Neural cell (in vitro differentiated cells): ENCODE measurements at regions not wholly inside any gene's neighbourhood (a gene's known extent, or its start where the extent isn't known, plus 50 kb on each side); places are given as distances from the start of the nearest gene placed in this dataset.

ENCODE experiments used
- H2AFZ ChIP-seq: fragments of 200-600, 300-800 bp; sonication (generic), shearing (Covaris generic); 2 replicates; pipeline ENCODE4 v1.6.0; 2014; ENCODE audit warnings: low read depth, mild to moderate bottlenecking, antibody characterized with exemption, low read length, moderate library complexity
- H3F3A ChIP-seq: fragments of 200-600 bp; shearing (Covaris generic); 2 replicates; pipeline ENCODE4 v1.6.1; 2016; ENCODE audit warnings: mild to moderate bottlenecking, moderate library complexity, mixed read lengths, antibody characterized with exemption, low read length; ENCODE audit not compliant: insufficient read depth, poor library complexity, severe bottlenecking
- H3K27ac ChIP-seq: fragments of 200-600, 300-800 bp; sonication (generic), shearing (Covaris generic); 2 replicates; pipeline ENCODE4 v1.5.1; 2014; ENCODE audit warnings: mild to moderate bottlenecking, low read length, moderate library complexity
- H3K27me3 ChIP-seq: fragments of 300-800, 200-600 bp; sonication (generic), shearing (Covaris generic); 2 replicates; pipeline ENCODE4 v1.6.0; 2014; ENCODE audit warnings: mild to moderate bottlenecking, low read depth, low read length, moderate library complexity; ENCODE audit not compliant: insufficient read depth
- H3K36me3 ChIP-seq: fragments of 300-800, 200-600 bp; sonication (generic), shearing (Covaris generic); 2 replicates; pipeline ENCODE4 v1.5.1; 2014; ENCODE audit warnings: mild to moderate bottlenecking, antibody characterized with exemption, low read length, moderate library complexity; ENCODE audit not compliant: insufficient read depth
- H3K4me2 ChIP-seq: fragments of 300-800, 200-600 bp; sonication (generic), shearing (Covaris generic); 2 replicates; pipeline ENCODE4 v1.6.0; 2014; ENCODE audit warnings: mild to moderate bottlenecking, low read length
- H3K4me3 ChIP-seq: fragments of 300-800, 200-600 bp; sonication (generic), shearing (Covaris generic); 2 replicates; pipeline ENCODE4 v1.5.1; 2014; ENCODE audit warnings: mild to moderate bottlenecking, low read length, moderate library complexity
- H3K79me2 ChIP-seq: fragments of 200-600 bp; shearing (Covaris generic); replicated peaks from 2 replicates; pipeline ENCODE4 v1.6.0; 2014; ENCODE audit warnings: mild to moderate bottlenecking, low read length, moderate library complexity; ENCODE audit not compliant: insufficient read depth
- H3K9ac ChIP-seq: fragments of 300-800, 200-600 bp; sonication (generic), shearing (Covaris generic); 2 replicates; pipeline ENCODE4 v1.6.1; 2016; ENCODE audit warnings: mild to moderate bottlenecking, low read length, mixed read lengths
- H3K9me2 ChIP-seq: fragments of 200-600 bp; shearing (Covaris generic); 2 replicates; pipeline ENCODE4 v1.6.1; 2016; ENCODE audit warnings: mild to moderate bottlenecking, low read length, mixed read lengths; ENCODE audit not compliant: insufficient read depth
- H3K9me3 ChIP-seq: fragments of 200-600, 300-800 bp; sonication (generic), shearing (Covaris generic); 2 replicates; pipeline ENCODE4 v1.6.1; 2016; ENCODE audit warnings: mild to moderate bottlenecking, mixed run types, low read length, moderate library complexity, mixed read lengths
- H4K20me1 ChIP-seq: fragments of 200-600 bp; shearing (Covaris generic); 2 replicates; pipeline ENCODE4 v1.6.1; 2016; ENCODE audit warnings: mild to moderate bottlenecking, mixed run types; ENCODE audit not compliant: insufficient read depth
- CTCF ChIP-seq: fragments of 450-650 bp; IDR thresholded peaks from 2 replicates; pipeline ENCODE4 v1.5.1; 2014; ENCODE audit warnings: antibody characterized with exemption, mild to moderate bottlenecking, moderate library complexity; ENCODE audit not compliant: poor library complexity, severe bottlenecking
- EP300 ChIP-seq: fragments of 450-650 bp; conservative IDR thresholded peaks from 2 replicates; pipeline ENCODE4 v1.6.1; 2014; ENCODE audit warnings: antibody characterized with exemption, mild to moderate bottlenecking, moderate library complexity; ENCODE audit not compliant: poor library complexity, severe bottlenecking
- EZH2 ChIP-seq: fragments of 200-600, 300-800 bp; shearing (Covaris generic), sonication (generic); IDR thresholded peaks from 2 replicates; pipeline ENCODE4 v1.6.1; 2014; ENCODE audit warnings: antibody characterized with exemption, low read length, borderline replicate concordance, mild to moderate bottlenecking; ENCODE audit not compliant: insufficient read depth, poor library complexity, severe bottlenecking
- MXI1 ChIP-seq: fragments of 450-650 bp; conservative IDR thresholded peaks from 2 replicates; pipeline ENCODE4 v1.6.1; 2014; ENCODE audit warnings: antibody characterized with exemption, mild to moderate bottlenecking; ENCODE audit not compliant: poor library complexity, severe bottlenecking
- POLR2AphosphoS5 ChIP-seq: IDR thresholded peaks from 2 replicates; pipeline ENCODE4 v1.6.1; 2012
- RAD21 ChIP-seq: fragments of 450-650 bp; conservative IDR thresholded peaks from 2 replicates; pipeline ENCODE4 v1.6.1; 2014; ENCODE audit warnings: antibody characterized with exemption, mild to moderate bottlenecking, moderate library complexity
- SMC3 ChIP-seq: fragments of 450-650 bp; conservative IDR thresholded peaks from 2 replicates; pipeline ENCODE4 v1.6.1; 2014; ENCODE audit warnings: antibody characterized with exemption, mild to moderate bottlenecking, moderate library complexity; ENCODE audit not compliant: poor library complexity
- TAF1 ChIP-seq: IDR thresholded peaks from 2 replicates; pipeline ENCODE4 v1.6.1; 2012; ENCODE audit warnings: low read depth
- TF ChIP-seq, protein P1 (sequence below): IDR thresholded peaks from 2 replicates; pipeline ENCODE4 v1.6.1; 2012; ENCODE audit warnings: borderline replicate concordance

DNA sequence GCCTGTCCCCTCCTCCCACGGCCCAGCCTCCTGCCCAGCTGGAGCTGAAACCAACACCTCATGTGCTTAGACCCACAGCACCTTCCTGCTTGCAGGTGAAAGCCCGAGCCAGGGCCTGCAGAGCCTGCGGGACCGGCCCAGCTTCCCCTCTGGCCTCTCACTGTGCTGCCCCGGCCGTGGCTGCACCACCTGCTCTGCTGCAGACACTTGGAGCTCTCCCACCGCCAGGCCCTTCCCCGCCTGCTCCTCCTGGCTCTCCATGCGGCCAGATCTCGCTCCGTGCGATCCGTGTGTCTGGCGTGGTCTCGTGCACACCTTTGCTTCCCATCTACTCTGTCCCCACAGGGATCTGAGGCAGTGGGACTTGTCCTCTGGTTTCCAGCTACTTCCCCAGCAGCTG is 72.2 kb upstream of the FBRSL1 start:
- Histone ChIP-seq H4K20me1 (no peaks in the 10 kb centered on the region), H3K79me2 (no peaks in the 10 kb centered on the region), H3K27ac (no peak overlapping the region), H3K4me2 (no peak overlapping the region), H2AFZ (no peak overlapping the region), H3K4me3 (no peak overlapping the region), H3K9me2 (no peaks in the 10 kb centered on the region), H3K36me3 (no peaks in the 10 kb centered on the region), H3K9me3 (no peaks in the 10 kb centered on the region), H3K27me3 (no peaks in the 10 kb centered on the region), H3K9ac (no peak overlapping the region), H3F3A (no peaks in the 10 kb centered on the region)
- TF ChIP-seq MXI1 (no peak), RAD21 (no peak), EP300 (no peak), POLR2AphosphoS5 (no peak), TAF1 (no peak), EZH2 (no peak), CTCF (no peak), SMC3 (no peak)
- TF ChIP-seq, protein P1, sequence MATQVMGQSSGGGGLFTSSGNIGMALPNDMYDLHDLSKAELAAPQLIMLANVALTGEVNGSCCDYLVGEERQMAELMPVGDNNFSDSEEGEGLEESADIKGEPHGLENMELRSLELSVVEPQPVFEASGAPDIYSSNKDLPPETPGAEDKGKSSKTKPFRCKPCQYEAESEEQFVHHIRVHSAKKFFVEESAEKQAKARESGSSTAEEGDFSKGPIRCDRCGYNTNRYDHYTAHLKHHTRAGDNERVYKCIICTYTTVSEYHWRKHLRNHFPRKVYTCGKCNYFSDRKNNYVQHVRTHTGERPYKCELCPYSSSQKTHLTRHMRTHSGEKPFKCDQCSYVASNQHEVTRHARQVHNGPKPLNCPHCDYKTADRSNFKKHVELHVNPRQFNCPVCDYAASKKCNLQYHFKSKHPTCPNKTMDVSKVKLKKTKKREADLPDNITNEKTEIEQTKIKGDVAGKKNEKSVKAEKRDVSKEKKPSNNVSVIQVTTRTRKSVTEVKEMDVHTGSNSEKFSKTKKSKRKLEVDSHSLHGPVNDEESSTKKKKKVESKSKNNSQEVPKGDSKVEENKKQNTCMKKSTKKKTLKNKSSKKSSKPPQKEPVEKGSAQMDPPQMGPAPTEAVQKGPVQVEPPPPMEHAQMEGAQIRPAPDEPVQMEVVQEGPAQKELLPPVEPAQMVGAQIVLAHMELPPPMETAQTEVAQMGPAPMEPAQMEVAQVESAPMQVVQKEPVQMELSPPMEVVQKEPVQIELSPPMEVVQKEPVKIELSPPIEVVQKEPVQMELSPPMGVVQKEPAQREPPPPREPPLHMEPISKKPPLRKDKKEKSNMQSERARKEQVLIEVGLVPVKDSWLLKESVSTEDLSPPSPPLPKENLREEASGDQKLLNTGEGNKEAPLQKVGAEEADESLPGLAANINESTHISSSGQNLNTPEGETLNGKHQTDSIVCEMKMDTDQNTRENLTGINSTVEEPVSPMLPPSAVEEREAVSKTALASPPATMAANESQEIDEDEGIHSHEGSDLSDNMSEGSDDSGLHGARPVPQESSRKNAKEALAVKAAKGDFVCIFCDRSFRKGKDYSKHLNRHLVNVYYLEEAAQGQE, result no peak

DNA sequence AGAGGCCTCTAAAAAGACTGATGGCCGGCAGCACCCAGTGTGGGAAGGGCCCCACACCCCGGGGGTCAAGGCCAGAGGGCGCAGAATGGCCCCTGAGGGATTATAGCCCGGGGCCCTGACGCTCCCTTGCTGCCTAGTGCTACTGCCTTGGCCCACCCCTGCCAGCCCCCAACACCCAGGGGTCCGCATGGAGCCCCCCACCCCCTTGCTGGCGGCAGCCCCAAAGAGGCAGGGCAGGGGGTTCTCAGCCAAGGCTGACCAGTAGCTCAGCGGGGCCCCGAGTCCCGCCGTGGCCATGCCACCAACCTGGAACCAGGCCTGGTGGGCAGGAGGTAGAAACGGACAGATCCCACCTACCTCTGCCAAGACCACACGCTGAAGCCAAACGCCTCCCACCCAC is 73.1 kb upstream of the FBRSL1 start:
- Histone ChIP-seq H3K9me2 (no peaks in the 10 kb centered on the region), H3K79me2 (no peaks in the 10 kb centered on the region), H2AFZ (no peak overlapping the region), H3K9me3 (no peaks in the 10 kb centered on the region), H3K27me3 (no peaks in the 10 kb centered on the region), H3F3A (no peaks in the 10 kb centered on the region), H3K4me2 (no peak overlapping the region), H3K4me3 (no peak overlapping the region), H4K20me1 (no peaks in the 10 kb centered on the region), H3K9ac (no peak overlapping the region), H3K27ac (no peak overlapping the region), H3K36me3 (no peaks in the 10 kb centered on the region)
- TF ChIP-seq EZH2, result no peak
- no peak for TF ChIP-seq EP300
- TF ChIP-seq SMC3, result no peak
- TF ChIP-seq MXI1, result no peak
- no peak for TF ChIP-seq POLR2AphosphoS5
- TF ChIP-seq RAD21, result no peak
- TF ChIP-seq TAF1, result no peak
- no peak for TF ChIP-seq CTCF
- TF ChIP-seq, protein P1, result no peak
